Naive B cell (primary cell): ENCODE measurements at regions not wholly inside any gene's neighbourhood (a gene's known extent, or its start where the extent isn't known, plus 50 kb on each side); places are given as distances from the start of the nearest gene placed in this dataset.

Experiments used
- ATAC-seq, 2 donors: fragments of 150-1000 bp; cut with Tn5 transposase; 2 replicates each; pipeline ENCODE4 v1.10.0; 2021; ENCODE audit warnings: low read depth in 2 of 2, mild to moderate bottlenecking in 2 of 2, moderate library complexity in 2 of 2
- DNase-seq: peaks from one replicate; pipeline ENCODE4 v3.0.0; 2022
- H3K27ac Mint-ChIP-seq, 6 donors: one replicate each; pipeline ENCODE4 v1.8.0; 2020 to 2022; ENCODE audit warnings: mild to moderate bottlenecking in 6 of 6, mixed read lengths in 6 of 6, moderate library complexity in 5 of 6, inconsistent platforms in 2 of 6
- H3K27me3 Mint-ChIP-seq, 3 donors: one replicate each; pipeline ENCODE4 v1.8.0; 2021 to 2022; ENCODE audit warnings: mixed read lengths in 3 of 3, mild to moderate bottlenecking in 1 of 3
- H3K36me3 Mint-ChIP-seq, 2 donors: one replicate each; pipeline ENCODE4 v1.8.0; 2020 to 2022; ENCODE audit warnings: mixed read lengths in 2 of 2, inconsistent platforms in 1 of 2, mild to moderate bottlenecking in 1 of 2
- H3K4me1 Mint-ChIP-seq, 3 donors: one replicate each; pipeline ENCODE4 v1.8.0; 2020 to 2022; ENCODE audit warnings: mixed read lengths in 3 of 3, inconsistent platforms in 1 of 3, mild to moderate bottlenecking in 1 of 3, moderate library complexity in 1 of 3
- H3K4me3 Mint-ChIP-seq, 8 donors: one replicate each; pipeline ENCODE4 v1.8.0; 2020 to 2022; ENCODE audit warnings: mild to moderate bottlenecking in 8 of 8, mixed read lengths in 8 of 8, moderate library complexity in 8 of 8, inconsistent platforms in 2 of 8
- H3K9me3 Mint-ChIP-seq, 7 donors: one replicate each; pipeline ENCODE4 v1.8.0; 2020 to 2022; ENCODE audit warnings: mixed read lengths in 7 of 7, mild to moderate bottlenecking in 5 of 7, inconsistent platforms in 2 of 7, moderate library complexity in 1 of 7

DNA sequence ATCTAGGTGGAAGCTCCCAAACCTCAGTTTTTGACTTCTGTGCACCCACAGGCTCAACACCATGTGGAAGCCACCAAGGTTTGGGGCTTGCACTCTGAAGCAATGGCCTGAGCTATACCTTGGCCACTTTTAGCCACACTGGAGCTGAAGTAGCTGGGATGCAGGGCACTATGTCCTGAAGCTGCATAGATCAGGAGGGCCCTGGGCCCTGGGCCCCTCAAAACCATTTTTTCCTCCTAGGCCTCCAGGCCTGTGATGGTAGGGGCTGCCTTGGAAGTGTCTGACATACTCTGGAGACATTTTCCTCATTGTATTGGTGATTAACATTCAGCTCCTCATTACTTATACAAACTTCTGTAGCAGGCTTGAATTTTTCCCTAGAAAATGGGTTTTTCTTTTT is 273.7 kb downstream of the FGF9 start:
- DNase-seq (no peak), ATAC-seq (no peak)
- Mint-ChIP-seq H3K27ac (no peak overlapping the region), H3K4me3 (no peak overlapping the region), H3K4me1 (peaks cover 8 to 12% (median 8%) of the 10 kb centered on the region in 3 donors), H3K36me3 (peaks cover 4 to 24% of the 10 kb centered on the region in 2 donors), H3K27me3 (no peaks in the 10 kb centered on the region), H3K9me3 (peaks cover 5 to 45% (median 34%) of the 10 kb centered on the region in 7 donors)

DNA sequence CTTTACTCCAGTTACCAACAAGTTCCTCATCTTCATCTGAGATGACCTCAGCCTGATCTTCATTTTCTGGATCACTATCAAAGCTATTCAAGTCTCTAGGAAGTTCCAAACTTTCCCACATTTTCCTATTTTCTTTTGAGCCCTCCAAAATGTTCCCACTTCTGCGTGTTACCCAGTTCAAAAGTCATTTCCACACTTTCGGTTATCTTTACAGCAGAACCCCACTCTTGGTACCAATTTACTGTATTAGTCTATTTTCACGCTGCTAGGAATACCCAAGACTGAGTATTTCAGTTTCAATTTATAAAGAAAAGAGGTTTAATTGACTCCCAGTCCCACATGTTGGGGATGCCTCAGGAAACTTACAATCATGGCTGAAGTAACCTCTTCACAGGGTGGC is 274.3 kb downstream of the FGF9 start:
- DNase-seq = no peak
- H3K4me1 Mint-ChIP-seq = peaks cover 8 to 14% (median 8%) of the 10 kb centered on the region in 3 donors
- H3K36me3 Mint-ChIP-seq = peaks cover 4 to 24% of the 10 kb centered on the region in 2 donors
- ATAC-seq = no peak
- H3K9me3 Mint-ChIP-seq = peaks cover 5 to 45% (median 34%) of the 10 kb centered on the region in 7 donors
- no peak overlapping the region for H3K27ac Mint-ChIP-seq
- H3K27me3 Mint-ChIP-seq = no peaks in the 10 kb centered on the region
- H3K4me3 Mint-ChIP-seq = no peak overlapping the region

DNA sequence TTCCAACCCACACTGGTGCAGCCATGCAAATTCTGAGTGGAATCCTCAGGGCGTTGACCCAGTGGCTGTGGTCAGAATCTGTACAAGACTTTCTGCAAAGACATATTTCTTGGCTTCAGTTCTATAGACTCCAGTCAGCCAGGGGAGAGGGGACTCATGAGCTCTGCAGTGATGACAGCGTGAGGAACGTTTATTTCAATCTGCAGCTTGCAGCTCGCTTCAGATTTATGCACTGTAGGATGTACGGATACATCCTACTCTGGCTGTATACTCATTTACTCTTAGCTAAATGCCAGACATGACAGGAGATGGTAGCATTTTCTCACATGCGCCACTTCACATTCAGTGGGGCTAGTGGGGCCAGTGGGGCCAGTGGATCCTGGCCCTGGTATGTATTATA is 276.1 kb downstream of the FGF9 start:
- Mint-ChIP-seq H3K9me3 (peaks cover 5 to 45% (median 32%) of the 10 kb centered on the region in 7 donors), H3K4me3 (no peak overlapping the region), H3K27me3 (no peaks in the 10 kb centered on the region), H3K36me3 (peaks cover 4 to 24% of the 10 kb centered on the region in 2 donors), H3K27ac (no peak overlapping the region), H3K4me1 (peaks cover 8 to 18% (median 8%) of the 10 kb centered on the region in 3 donors)
- ATAC-seq = no peak
- no peak for DNase-seq

DNA sequence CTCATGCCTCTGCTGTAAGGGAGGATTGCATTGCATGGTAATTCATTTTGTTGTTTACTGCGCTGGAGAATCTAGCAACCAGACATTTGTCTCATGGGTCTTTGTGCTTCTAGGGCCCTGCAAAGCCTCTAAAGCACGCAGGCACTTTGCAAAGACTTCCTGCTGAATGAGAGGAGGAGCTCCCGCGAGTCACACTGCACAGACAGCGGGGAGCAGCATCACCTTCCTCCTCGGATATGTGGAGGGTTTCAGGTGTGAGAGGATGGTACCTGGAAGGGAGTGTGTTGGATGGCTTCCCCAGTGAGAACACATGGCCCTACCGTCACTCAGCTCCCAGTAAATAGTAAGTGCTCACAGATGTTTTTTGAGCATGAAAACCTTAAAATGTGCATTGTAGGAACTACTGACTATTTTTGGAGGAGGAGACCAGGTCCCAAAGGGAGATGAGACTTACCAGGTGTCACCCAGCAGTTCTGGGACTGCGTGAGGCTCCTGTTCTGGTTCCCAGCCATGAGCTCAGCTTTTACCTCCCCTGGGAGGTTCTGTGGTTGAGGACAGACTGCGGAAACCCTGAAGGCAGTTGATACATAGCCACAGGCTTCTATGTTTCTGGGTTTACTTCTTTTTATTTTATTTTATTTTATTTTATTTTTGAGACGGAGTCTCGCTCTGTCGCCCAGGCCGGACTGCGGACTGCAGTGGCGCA is 278.0 kb downstream of the FGF9 start:
- Mint-ChIP-seq H3K9me3 (peaks cover 5 to 31% (median 22%) of the 10 kb centered on the region in 7 donors), H3K4me1 (peaks cover 8 to 18% (median 8%) of the 10 kb centered on the region in 3 donors), H3K4me3 (peak overlapping the region in 4 of 8 donors; percentile 23 to 50 (median 30)), H3K27me3 (no peaks in the 10 kb centered on the region), H3K36me3 (peaks cover 4 to 11% of the 10 kb centered on the region in 2 donors), H3K27ac (peak overlapping the region in 3 of 6 donors; percentile 2 to 68 (median 9))
- peak in 1 of 2 donors; percentile 49 for ATAC-seq
- no peak for DNase-seq

DNA sequence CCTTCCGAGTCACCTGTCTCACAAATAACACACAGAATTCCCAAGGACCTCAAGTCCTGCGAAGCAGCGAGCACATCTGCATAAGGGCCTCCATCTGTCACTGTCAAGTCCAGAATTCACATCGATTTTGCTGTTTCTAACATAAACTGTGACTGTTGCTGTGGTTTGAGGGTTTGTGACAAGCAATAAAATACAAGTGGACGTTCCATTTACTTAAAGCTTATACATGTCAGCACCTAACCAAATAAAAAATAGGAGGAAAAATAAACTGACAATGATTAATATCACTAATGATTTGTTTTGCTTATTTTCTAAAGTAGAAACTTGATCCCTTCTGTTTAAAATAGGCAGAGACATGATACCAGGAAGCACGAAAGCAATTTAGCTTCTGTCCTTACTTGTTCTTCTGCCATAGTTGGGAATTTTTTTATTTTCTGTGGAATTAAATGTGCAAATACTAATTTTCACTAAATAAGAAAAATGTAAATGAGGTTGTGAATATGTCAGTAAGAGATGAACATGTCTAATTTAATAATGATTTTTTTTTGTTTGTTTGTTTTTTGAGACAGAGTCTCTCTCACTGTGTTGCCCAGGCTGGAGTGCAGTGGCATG is 279.1 kb downstream of the FGF9 start:
- ATAC-seq (no peak), DNase-seq (no peak)
- Mint-ChIP-seq H3K4me3 (no peak overlapping the region), H3K27ac (no peak overlapping the region), H3K27me3 (no peaks in the 10 kb centered on the region), H3K36me3 (peaks cover 4 to 8% of the 10 kb centered on the region in 2 donors), H3K4me1 (peaks cover 8 to 18% (median 8%) of the 10 kb centered on the region in 3 donors), H3K9me3 (peaks cover 5 to 25% (median 16%) of the 10 kb centered on the region in 7 donors)

DNA sequence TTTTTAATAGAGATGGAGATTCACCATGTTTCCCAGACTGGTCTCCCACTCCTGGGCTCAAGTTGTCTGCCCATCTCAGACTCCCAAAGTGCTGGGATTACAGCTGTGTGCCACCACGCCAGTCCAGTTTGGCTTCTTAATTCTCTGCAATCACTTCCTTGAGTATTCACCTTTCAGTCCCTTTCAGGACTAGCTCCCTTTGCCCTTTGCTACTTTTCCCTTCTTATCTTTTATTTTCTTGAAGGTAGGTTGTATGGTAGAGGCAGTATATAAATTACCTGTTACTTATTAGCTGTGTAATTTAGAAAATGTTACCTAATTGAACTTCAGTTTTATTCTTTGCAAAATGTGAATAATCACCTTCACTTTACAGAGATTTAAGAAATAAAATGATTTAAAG is 285.8 kb downstream of the FGF9 start:
- Mint-ChIP-seq H3K4me1 (no peaks in the 10 kb centered on the region), H3K4me3 (no peak overlapping the region), H3K36me3 (peaks cover 0 to 6% of the 10 kb centered on the region in 2 donors), H3K9me3 (peaks cover 3 to 26% (median 9%) of the 10 kb centered on the region in 7 donors), H3K27ac (no peak overlapping the region), H3K27me3 (peaks cover 0 to 10% (median 8%) of the 10 kb centered on the region in 3 donors)
- DNase-seq (no peak), ATAC-seq (no peak)

DNA sequence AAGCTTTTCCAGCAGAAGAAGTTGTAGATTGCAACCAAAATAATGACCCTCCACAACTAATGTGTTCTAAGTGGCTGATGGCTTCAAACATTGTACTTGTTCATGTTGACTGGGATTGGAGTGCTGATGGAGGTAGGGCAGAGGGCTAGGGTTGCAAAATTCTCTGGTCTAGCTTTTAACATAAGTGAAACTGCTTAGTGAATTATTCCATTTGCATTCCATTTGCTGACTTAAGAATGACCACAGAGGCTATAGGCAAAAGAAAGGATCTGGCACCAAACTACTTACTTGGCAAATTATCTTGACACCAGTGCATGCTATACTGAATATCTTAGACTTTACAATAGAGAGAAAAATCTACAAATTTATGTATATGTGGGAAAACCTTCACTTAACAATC is 287.0 kb downstream of the FGF9 start:
- no peak overlapping the region for H3K4me3 Mint-ChIP-seq
- ATAC-seq (no peak), DNase-seq (no peak)
- peak overlapping the region in 1 of 6 donors; percentile 85 for H3K27ac Mint-ChIP-seq
- peaks cover 0 to 6% of the 10 kb centered on the region in 2 donors for H3K36me3 Mint-ChIP-seq
- H3K27me3 Mint-ChIP-seq = peaks cover 0 to 10% (median 8%) of the 10 kb centered on the region in 3 donors
- H3K4me1 Mint-ChIP-seq = no peaks in the 10 kb centered on the region
- peaks cover 3 to 38% (median 15%) of the 10 kb centered on the region in 7 donors for H3K9me3 Mint-ChIP-seq

DNA sequence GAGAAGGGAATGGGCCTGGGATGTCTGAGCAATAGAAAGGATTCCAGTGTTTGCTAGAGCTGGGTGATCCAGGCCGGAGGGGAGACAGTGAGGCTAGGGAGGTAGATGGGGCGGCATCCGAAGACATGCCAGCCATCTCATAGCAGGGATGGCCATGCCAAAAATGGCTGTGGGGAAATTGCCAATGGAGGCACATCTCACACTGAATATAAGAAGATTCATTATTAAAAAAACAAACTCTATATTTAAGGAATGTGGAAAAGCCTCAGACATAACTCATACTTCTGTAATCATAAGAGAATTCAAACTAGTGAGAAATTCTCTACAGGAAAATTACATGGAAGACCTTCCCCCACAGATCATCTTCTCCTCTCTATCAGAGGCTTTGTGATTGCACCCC is 289.2 kb downstream of the FGF9 start:
- Mint-ChIP-seq H3K27ac (no peak overlapping the region), H3K27me3 (peaks cover 0 to 10% (median 8%) of the 10 kb centered on the region in 3 donors), H3K36me3 (peaks cover 0 to 6% of the 10 kb centered on the region in 2 donors), H3K4me3 (no peak overlapping the region), H3K9me3 (peaks cover 3 to 38% (median 12%) of the 10 kb centered on the region in 7 donors), H3K4me1 (no peaks in the 10 kb centered on the region)
- DNase-seq (no peak), ATAC-seq (no peak)

DNA sequence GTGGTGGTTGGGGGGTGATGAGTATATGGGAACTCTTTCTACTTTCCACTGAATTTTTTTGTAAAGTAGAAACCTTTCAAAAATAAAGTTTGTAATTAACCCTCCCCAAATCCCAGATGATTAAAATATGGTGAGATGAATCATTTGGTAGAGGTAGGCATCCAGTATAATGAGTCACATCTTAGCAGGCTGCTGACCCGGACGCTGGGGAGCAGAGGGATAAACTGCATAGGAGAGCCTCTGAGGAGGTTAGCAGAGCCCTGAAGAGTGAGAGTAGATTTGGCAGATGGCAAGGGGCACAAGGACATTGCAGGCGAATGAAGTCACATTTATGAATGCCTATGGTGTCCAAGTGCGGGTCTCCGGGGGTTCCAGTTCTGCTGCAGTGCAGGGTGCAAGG is 293.8 kb downstream of the FGF9 start:
- Mint-ChIP-seq H3K9me3 (peaks cover 3 to 22% (median 8%) of the 10 kb centered on the region in 7 donors), H3K4me3 (no peak overlapping the region), H3K4me1 (no peaks in the 10 kb centered on the region), H3K27ac (no peak overlapping the region), H3K27me3 (peaks cover 0 to 10% (median 6%) of the 10 kb centered on the region in 3 donors), H3K36me3 (peaks cover 0 to 6% of the 10 kb centered on the region in 2 donors)
- DNase-seq (no peak), ATAC-seq (no peak)

DNA sequence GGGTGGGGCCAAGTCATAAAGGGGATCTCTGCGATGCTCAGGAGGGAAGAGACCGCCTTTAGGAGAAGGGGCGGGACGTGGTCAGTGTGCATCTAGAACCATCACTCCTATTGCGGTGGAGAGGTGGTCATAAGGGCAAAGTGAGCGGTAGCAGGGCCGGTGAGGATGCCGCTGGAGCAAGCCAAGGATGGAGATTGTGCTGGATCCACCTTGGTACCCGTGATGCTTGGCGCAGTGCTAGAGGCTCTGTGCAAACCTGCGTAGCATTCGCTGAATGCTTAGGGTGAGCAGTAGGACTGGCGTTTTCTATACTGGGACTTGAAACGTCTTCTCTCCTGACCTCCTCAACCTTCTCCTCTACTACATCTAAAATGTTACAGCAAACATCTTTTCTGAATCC is 294.2 kb downstream of the FGF9 start:
- Mint-ChIP-seq H3K27me3 (peaks cover 0 to 6% (median 2%) of the 10 kb centered on the region in 3 donors), H3K36me3 (peaks cover 0 to 6% of the 10 kb centered on the region in 2 donors), H3K4me3 (peak overlapping the region in 1 of 8 donors; percentile 6), H3K9me3 (peaks cover 0 to 18% (median 8%) of the 10 kb centered on the region in 7 donors), H3K4me1 (no peaks in the 10 kb centered on the region), H3K27ac (no peak overlapping the region)
- no peak for ATAC-seq
- DNase-seq = no peak

DNA sequence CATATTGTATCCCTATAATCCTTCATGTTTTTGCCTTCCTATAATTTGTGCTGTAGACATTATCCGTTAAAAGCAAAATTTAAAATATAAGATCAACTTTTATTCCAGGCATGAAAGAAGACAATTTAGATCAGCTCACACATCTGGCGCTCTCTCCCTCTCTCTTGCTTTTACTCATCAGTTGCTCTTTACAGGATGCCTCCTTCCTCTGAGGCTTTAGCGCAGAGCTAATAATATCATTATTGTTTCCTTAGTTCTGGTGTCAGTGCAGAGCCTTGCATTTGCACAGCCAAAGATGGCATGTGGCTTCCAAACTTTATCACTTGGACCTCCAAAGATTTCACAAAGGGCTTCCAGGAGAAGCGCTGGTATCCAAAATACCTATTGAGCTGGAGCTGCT is 295.1 kb downstream of the FGF9 start:
- peaks cover 0 to 4% of the 10 kb centered on the region in 2 donors for H3K36me3 Mint-ChIP-seq
- H3K4me3 Mint-ChIP-seq = no peak overlapping the region
- H3K27me3 Mint-ChIP-seq = no peaks in the 10 kb centered on the region
- H3K27ac Mint-ChIP-seq = no peak overlapping the region
- peaks cover 0 to 18% (median 7%) of the 10 kb centered on the region in 7 donors for H3K9me3 Mint-ChIP-seq
- ATAC-seq (no peak), DNase-seq (no peak)
- no peaks in the 10 kb centered on the region for H3K4me1 Mint-ChIP-seq

DNA sequence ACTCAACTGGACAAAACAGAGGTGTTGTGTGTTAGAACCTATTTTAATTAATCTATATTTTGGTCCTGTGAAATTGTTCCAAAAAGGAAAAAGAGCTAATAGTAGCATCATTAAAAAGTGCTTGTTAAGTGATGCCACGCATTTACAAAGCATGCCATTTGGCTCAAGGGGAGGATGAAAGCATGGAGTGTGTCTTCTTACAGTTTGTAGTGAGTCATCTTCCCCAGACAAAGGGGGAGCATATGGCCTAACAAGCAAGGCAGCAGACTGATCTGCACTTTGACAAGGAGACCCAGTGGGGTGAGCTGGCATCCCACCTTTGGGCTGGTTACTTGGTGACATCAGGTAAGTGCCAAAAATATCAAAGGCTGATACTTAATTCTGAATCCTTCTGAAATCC is 297.0 kb downstream of the FGF9 start:
- H3K9me3 Mint-ChIP-seq = peaks cover 0 to 4% (median 1%) of the 10 kb centered on the region in 7 donors
- H3K4me3 Mint-ChIP-seq = no peak overlapping the region
- no peak overlapping the region for H3K27ac Mint-ChIP-seq
- no peaks in the 10 kb centered on the region for H3K4me1 Mint-ChIP-seq
- no peaks in the 10 kb centered on the region for H3K27me3 Mint-ChIP-seq
- H3K36me3 Mint-ChIP-seq = no peaks in the 10 kb centered on the region
- DNase-seq = no peak
- ATAC-seq = no peak

DNA sequence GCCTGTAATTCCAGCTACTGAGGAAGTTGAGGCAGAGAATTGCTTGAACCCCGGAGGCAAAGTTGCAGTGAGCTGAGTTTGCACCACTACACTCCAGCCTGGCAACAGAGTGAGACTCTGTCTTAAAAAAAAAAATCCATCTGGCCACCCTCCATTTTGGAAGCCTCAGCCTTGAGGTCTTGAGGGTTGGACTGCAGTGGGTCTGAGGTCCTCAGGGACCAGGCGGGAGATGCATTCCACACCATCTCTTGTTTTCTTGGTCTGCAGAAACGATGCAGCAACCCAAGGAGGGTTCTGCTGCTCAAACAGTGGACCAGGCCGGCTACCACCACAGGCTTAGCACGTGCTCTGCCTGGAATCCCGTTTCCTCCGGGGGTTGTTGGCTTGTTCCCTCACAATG is 299.3 kb downstream of the FGF9 start:
- Mint-ChIP-seq H3K27ac (no peak overlapping the region), H3K4me1 (no peaks in the 10 kb centered on the region), H3K4me3 (no peak overlapping the region), H3K9me3 (no peaks in the 10 kb centered on the region), H3K36me3 (no peaks in the 10 kb centered on the region), H3K27me3 (no peaks in the 10 kb centered on the region)
- no peak for ATAC-seq
- no peak for DNase-seq

DNA sequence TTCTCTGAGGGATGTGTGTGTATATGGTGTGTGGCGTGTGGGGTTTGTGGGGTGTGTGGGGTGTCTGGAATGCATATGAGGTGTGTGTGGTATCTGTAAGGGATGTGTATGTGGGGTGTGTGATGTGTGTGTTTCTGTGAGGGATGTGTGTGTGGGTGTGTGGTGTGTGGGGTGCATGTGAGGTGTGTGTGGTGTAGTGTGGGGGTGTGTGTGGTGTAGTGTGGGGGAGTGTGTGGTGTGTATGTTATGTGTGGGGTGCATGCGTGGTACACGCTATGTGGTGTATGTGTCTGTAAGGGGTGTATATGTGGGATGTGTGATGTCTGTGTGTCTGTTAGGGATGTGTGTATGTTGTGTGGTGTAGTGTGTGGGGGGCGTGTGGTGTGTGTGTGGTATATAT is 300.0 kb downstream of the FGF9 start:
- Mint-ChIP-seq H3K9me3 (no peaks in the 10 kb centered on the region), H3K4me1 (no peaks in the 10 kb centered on the region), H3K4me3 (no peak overlapping the region), H3K27ac (no peak overlapping the region), H3K36me3 (no peaks in the 10 kb centered on the region), H3K27me3 (no peaks in the 10 kb centered on the region)
- ATAC-seq (no peak), DNase-seq (no peak)
